Loucy (cell line): ENCODE measurements at regions not wholly inside any gene's neighbourhood (a gene's known extent, or its start where the extent isn't known, plus 50 kb on each side); places are given as distances from the start of the nearest gene placed in this dataset.

Source experiments
- H2AFZ ChIP-seq: fragments of 200-600 bp; sonication (generic); 2 replicates; pipeline ENCODE4 v1.6.0; 2016; ENCODE audit warnings: antibody characterized with exemption, mild to moderate bottlenecking, low read length, moderate library complexity
- H3F3A ChIP-seq: fragments of 200-600 bp; 2 replicates; pipeline ENCODE4 v1.6.0; 2016; ENCODE audit warnings: antibody characterized with exemption, low read depth, mild to moderate bottlenecking
- H3K27me3 ChIP-seq: fragments of 200-600 bp; sonication (generic); 2 replicates; pipeline ENCODE4 v1.6.1; 2014; ENCODE audit warnings: low read length, mild to moderate bottlenecking; ENCODE audit not compliant: insufficient read depth, poor library complexity, severe bottlenecking
- H3K36me3 ChIP-seq: fragments of 200-600 bp; sonication (generic); 2 replicates; pipeline ENCODE4 v1.6.1; 2016; ENCODE audit warnings: low read length; ENCODE audit not compliant: insufficient read depth
- H3K4me1 ChIP-seq: fragments of 200-600 bp; sonication (generic); 2 replicates; pipeline ENCODE4 v1.5.1; 2014; ENCODE audit warnings: low read length, mild to moderate bottlenecking; ENCODE audit not compliant: insufficient read depth, poor library complexity, severe bottlenecking
- H3K4me2 ChIP-seq: fragments of 200-600 bp; sonication (generic); 2 replicates; pipeline ENCODE4 v1.6.0; 2014; ENCODE audit warnings: antibody characterized with exemption, low read length, low read depth, mild to moderate bottlenecking; ENCODE audit not compliant: poor library complexity, severe bottlenecking
- H3K4me3 ChIP-seq: fragments of 200-600 bp; sonication (generic); 2 replicates; pipeline ENCODE4 v1.5.1; 2014; ENCODE audit warnings: low read length, mild to moderate bottlenecking, mixed read lengths; ENCODE audit not compliant: poor library complexity, severe bottlenecking
- H3K79me2 ChIP-seq: fragments of 200-600 bp; sonication (generic); 2 replicates; pipeline ENCODE4 v1.6.1; 2014; ENCODE audit warnings: low read length; ENCODE audit not compliant: insufficient read depth
- H3K9ac ChIP-seq: fragments of 200-600 bp; sonication (generic); 2 replicates; pipeline ENCODE4 v1.6.0; 2014; ENCODE audit warnings: mild to moderate bottlenecking, low read depth, low read length, moderate library complexity; ENCODE audit not compliant: poor library complexity, severe bottlenecking
- H3K9me2 ChIP-seq: fragments of 200-600 bp; sonication (generic); replicated peaks from 2 replicates; pipeline ENCODE4 v1.6.1; 2016; ENCODE audit warnings: low read depth, low read length, mixed read lengths
- H3K9me3 ChIP-seq: fragments of 200-600 bp; sonication (generic); 2 replicates; pipeline ENCODE4 v1.6.1; 2014; ENCODE audit warnings: mild to moderate bottlenecking, antibody characterized with exemption, low read length, low read depth; ENCODE audit not compliant: insufficient read depth
- H4K20me1 ChIP-seq: fragments of 200-600 bp; sonication (generic); 2 replicates; pipeline ENCODE4 v1.6.0; 2014; ENCODE audit warnings: antibody characterized with exemption, low read length, mild to moderate bottlenecking; ENCODE audit not compliant: insufficient read depth, poor library complexity, severe bottlenecking
- EZH2phosphoT487 ChIP-seq: fragments of 200-600 bp; IDR thresholded peaks from 2 replicates; pipeline ENCODE4 v1.6.1; 2018; ENCODE audit warnings: antibody characterized with exemption, mild to moderate bottlenecking, moderate library complexity, borderline replicate concordance
- TF ChIP-seq, protein P1 (sequence below): fragments of 200-600 bp; sonication (generic); conservative IDR thresholded peaks from 2 replicates; pipeline ENCODE4 v1.5.1; 2014; ENCODE audit warnings: mild to moderate bottlenecking, antibody characterized with exemption, low read length

DNA sequence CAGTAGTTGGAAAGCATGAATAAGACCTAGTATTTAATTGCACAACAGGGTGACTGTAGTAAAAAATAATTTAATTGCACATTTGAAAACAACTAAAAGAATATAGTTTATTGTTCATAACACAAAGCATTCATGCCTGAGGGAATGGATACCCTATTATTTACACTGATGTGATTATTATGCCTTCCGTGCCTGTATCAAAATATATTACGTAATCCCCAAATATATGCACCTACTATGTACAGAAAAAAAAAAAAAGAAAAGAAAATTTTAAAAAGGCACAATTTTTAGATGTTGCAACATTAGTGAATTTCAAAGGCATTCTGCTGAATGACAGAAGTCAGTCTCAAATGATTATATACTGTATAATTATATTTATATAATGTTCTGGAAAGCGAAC lies 647.2 kb upstream of the BCHE start:
- H3K4me3 ChIP-seq: no peak overlapping the region
- no peaks in the 10 kb centered on the region for H3K27me3 ChIP-seq
- H3K36me3 ChIP-seq: no peaks in the 10 kb centered on the region
- H3K4me2 ChIP-seq: no peak overlapping the region
- H2AFZ ChIP-seq: no peak overlapping the region
- no peaks in the 10 kb centered on the region for H3K79me2 ChIP-seq
- no peaks in the 10 kb centered on the region for H3K9me3 ChIP-seq
- TF ChIP-seq EZH2phosphoT487: no peak
- TF ChIP-seq, protein P1, sequence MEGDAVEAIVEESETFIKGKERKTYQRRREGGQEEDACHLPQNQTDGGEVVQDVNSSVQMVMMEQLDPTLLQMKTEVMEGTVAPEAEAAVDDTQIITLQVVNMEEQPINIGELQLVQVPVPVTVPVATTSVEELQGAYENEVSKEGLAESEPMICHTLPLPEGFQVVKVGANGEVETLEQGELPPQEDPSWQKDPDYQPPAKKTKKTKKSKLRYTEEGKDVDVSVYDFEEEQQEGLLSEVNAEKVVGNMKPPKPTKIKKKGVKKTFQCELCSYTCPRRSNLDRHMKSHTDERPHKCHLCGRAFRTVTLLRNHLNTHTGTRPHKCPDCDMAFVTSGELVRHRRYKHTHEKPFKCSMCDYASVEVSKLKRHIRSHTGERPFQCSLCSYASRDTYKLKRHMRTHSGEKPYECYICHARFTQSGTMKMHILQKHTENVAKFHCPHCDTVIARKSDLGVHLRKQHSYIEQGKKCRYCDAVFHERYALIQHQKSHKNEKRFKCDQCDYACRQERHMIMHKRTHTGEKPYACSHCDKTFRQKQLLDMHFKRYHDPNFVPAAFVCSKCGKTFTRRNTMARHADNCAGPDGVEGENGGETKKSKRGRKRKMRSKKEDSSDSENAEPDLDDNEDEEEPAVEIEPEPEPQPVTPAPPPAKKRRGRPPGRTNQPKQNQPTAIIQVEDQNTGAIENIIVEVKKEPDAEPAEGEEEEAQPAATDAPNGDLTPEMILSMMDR: no peak
- no peaks in the 10 kb centered on the region for H4K20me1 ChIP-seq
- H3K9ac ChIP-seq: no peak overlapping the region
- no peaks in the 10 kb centered on the region for H3K9me2 ChIP-seq
- H3K4me1 ChIP-seq: no peaks in the 10 kb centered on the region
- no peaks in the 10 kb centered on the region for H3F3A ChIP-seq

DNA sequence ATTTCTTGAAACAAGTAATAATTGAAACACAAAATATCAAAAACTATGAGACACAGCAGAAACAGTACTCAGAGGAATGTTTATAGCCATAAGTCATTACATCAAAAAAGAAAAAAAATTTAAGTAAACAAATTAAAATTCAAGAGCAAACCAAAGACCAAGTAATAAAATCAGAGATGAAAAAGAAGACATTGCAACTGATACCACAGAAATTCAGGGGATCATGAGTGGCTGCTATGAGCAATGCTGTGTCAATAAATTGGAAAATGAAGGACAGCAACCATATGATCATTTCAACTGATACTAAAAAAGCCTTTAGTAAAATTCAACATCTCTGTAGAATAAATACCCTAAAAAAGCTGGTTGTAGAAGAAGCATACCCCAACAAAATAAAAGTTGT lies 644.1 kb upstream of the BCHE start:
- H3K9me2 ChIP-seq: no peaks in the 10 kb centered on the region
- H3K4me3 ChIP-seq: no peak overlapping the region
- H3K36me3 ChIP-seq: no peaks in the 10 kb centered on the region
- no peaks in the 10 kb centered on the region for H3K79me2 ChIP-seq
- H3K9me3 ChIP-seq: no peaks in the 10 kb centered on the region
- no peak overlapping the region for H3K4me2 ChIP-seq
- H3F3A ChIP-seq: no peaks in the 10 kb centered on the region
- TF ChIP-seq EZH2phosphoT487: no peak
- TF ChIP-seq, protein P1: no peak
- H2AFZ ChIP-seq: no peak overlapping the region
- H3K27me3 ChIP-seq: no peaks in the 10 kb centered on the region
- H3K9ac ChIP-seq: no peak overlapping the region
- H4K20me1 ChIP-seq: no peaks in the 10 kb centered on the region
- H3K4me1 ChIP-seq: no peaks in the 10 kb centered on the region

DNA sequence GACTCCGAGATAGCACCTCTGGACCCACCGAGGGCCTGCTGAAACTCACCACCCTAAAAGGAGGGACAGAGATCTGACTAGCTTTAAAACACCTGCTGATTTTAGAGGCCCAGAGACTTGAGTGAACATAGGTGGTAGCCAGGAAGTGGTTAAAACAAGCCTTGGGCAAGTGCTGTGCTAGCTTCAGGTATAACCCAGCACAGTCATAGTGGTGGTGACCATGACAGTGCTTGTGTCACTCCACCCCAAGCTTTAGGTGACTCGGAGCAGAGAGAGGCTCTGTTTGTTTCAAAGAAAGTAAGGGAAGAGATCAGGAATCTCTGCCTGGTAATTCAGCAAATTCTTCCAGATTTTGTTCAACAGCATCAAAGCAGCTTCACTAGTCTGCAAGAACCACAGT lies 641.1 kb upstream of the BCHE start:
- Histone ChIP-seq H4K20me1 (no peaks in the 10 kb centered on the region), H3K4me1 (no peaks in the 10 kb centered on the region), H3K27me3 (no peaks in the 10 kb centered on the region), H3K9ac (no peak overlapping the region), H3K9me2 (no peaks in the 10 kb centered on the region), H3K36me3 (no peaks in the 10 kb centered on the region), H3K79me2 (no peaks in the 10 kb centered on the region), H3F3A (no peaks in the 10 kb centered on the region), H2AFZ (no peak overlapping the region), H3K9me3 (no peaks in the 10 kb centered on the region), H3K4me3 (no peak overlapping the region), H3K4me2 (no peak overlapping the region)
- TF ChIP-seq, protein P1: no peak
- TF ChIP-seq EZH2phosphoT487: no peak
